K562 (cell line): ENCODE measurements at regions not wholly inside any gene's neighbourhood (a gene's known extent, or its start where the extent isn't known, plus 50 kb on each side); places are given as distances from the start of the nearest gene placed in this dataset.

ENCODE experiments used
- ATAC-seq: fragments of 200-7000 bp; cut with Tn5 transposase; 3 replicates; pipeline ENCODE4 v1.9.1; 2020; ENCODE audit warnings: moderate library complexity
- BruUV-seq: library from RNA; stranded (reverse); fragments of 400-500 nt; replicated peaks from 2 replicates; lab custom pipeline; 2021; lab: Mats Ljungman, UMichigan
- CTCF ChIA-PET: fragments of 300-600 bp; formaldehyde crosslinking; extraction: SDS; loops from one replicate; lab custom pipeline; 2021; ENCODE audit warnings: low intra/inter-chr PET ratio; lab: Yijun Ruan, JAX
- POLR2A ChIA-PET: fragments of 300-600, 350-650 bp; sonication (Branson Sonifier 250); formaldehyde crosslinking; extraction: SDS; loops from one replicate; lab custom pipeline; 2021; ENCODE audit warnings: antibody characterized with exemption, inconsistent platforms; lab: Yijun Ruan, JAX
- DNase-seq, 4 experiments: peaks; one replicate each; pipeline versions ENCODE4 v3.0.0 to v3.0.0-alpha.2; 2011 to 2018; ENCODE audit warnings: low spot score in 3 of 4, mixed read lengths in 3 of 4; ENCODE audit errors: extremely low read depth in 1 of 4
- FAIRE-seq: peaks from 2 replicates; lab custom pipeline; 2011; peaks lifted over from hg19 to GRCh38; lab: Jason Lieb, UNC
- H2AFZ ChIP-seq: 2 replicates; pipeline ENCODE4 v1.6.0; 2011; ENCODE audit warnings: low read depth, low read length, control low read depth, inconsistent platforms
- H3K27ac ChIP-seq: fragments of 200-600 bp; 3 replicates; pipeline ENCODE4 v1.8.0; 2011; ENCODE audit warnings: low read depth, mild to moderate bottlenecking, control low read depth, inconsistent platforms, low read length, moderate library complexity, mixed read lengths; ENCODE audit errors: extremely low read depth
- H3K27me3 ChIP-seq, 2 experiments: fragments of 300-600 bp in 1 of 2; 2 replicates in 1 of 2; 3 replicates in 1 of 2; pipeline versions ENCODE4 v1.6.0 to v1.8.0; 2011; ENCODE audit warnings: inconsistent platforms in 2 of 2, low read length in 2 of 2, mild to moderate bottlenecking in 1 of 2, mixed read lengths in 1 of 2, moderate library complexity in 1 of 2; ENCODE audit not compliant: control insufficient read depth in 2 of 2, insufficient read depth in 2 of 2
- H3K36me3 ChIP-seq: fragments of 300-600 bp; 3 replicates; pipeline ENCODE4 v1.8.0; 2011; ENCODE audit warnings: mild to moderate bottlenecking, low read length, inconsistent platforms; ENCODE audit not compliant: control insufficient read depth, insufficient read depth
- H3K4me1 ChIP-seq, 2 experiments: fragments of 200-600 bp in 1 of 2; replicated peaks in 1 of 2; 2 replicates in 1 of 2; 3 replicates in 1 of 2; pipeline versions ENCODE4 v1.5.1 to v1.8.0; 2011; ENCODE audit warnings: inconsistent platforms in 2 of 2, low read length in 2 of 2, mild to moderate bottlenecking in 1 of 2, mixed read lengths in 1 of 2, moderate library complexity in 1 of 2; ENCODE audit not compliant: control insufficient read depth in 2 of 2, insufficient read depth in 2 of 2
- H3K4me2 ChIP-seq: 2 replicates; pipeline ENCODE4 v1.6.1; 2011; ENCODE audit warnings: low read length, control low read depth, inconsistent platforms, mixed read lengths; ENCODE audit not compliant: insufficient read depth
- H3K4me3 ChIP-seq: fragments of 200-600 bp; sonication (generic), shearing (Covaris generic); 2 replicates; pipeline ENCODE4 v1.5.1; 2016; ENCODE audit warnings: control low read depth, inconsistent platforms
- H3K79me2 ChIP-seq: fragments of 200-600 bp; 3 replicates; pipeline ENCODE4 v1.8.0; 2011; ENCODE audit warnings: low read length, inconsistent platforms; ENCODE audit not compliant: control insufficient read depth, insufficient read depth
- H3K9ac ChIP-seq, 2 experiments: 2 replicates each; pipeline versions ENCODE4 v1.6.0 to v1.6.1; 2011; ENCODE audit warnings: low read depth in 2 of 2, low read length in 2 of 2, control low read depth in 1 of 2, inconsistent platforms in 1 of 2, mild to moderate bottlenecking in 1 of 2, mixed read lengths in 1 of 2; ENCODE audit not compliant: insufficient read depth in 1 of 2
- H3K9me1 ChIP-seq: one replicate; pipeline ENCODE4 v1.6.0; 2011; ENCODE audit warnings: inconsistent platforms, mild to moderate bottlenecking, low read length, moderate library complexity; ENCODE audit not compliant: control insufficient read depth, insufficient read depth
- H3K9me3 ChIP-seq: replicated peaks from 2 replicates; pipeline ENCODE4 v1.5.1; 2011; ENCODE audit warnings: low read depth, low read length, inconsistent platforms; ENCODE audit not compliant: control insufficient read depth, insufficient read depth
- H4K20me1 ChIP-seq: replicated peaks from 2 replicates; pipeline ENCODE4 v1.6.1; 2011; ENCODE audit warnings: low read length, inconsistent platforms, mixed read lengths; ENCODE audit not compliant: control insufficient read depth, insufficient read depth
- TRIM28 ChIP-seq: fragments of 450-650 bp; IDR thresholded peaks from 2 replicates; pipeline ENCODE4 v1.6.1; 2017
- U2AF1 ChIP-seq: fragments of 200-400 bp; formaldehyde crosslinking; optimal IDR thresholded peaks from 2 replicates; pipeline ENCODE3; 2017; ENCODE audit warnings: mild to moderate bottlenecking, low read depth, low read length, moderate library complexity
- YBX1 ChIP-seq: fragments of 450-650 bp; IDR thresholded peaks from 2 replicates; pipeline ENCODE4 v1.7.1; 2016; ENCODE audit warnings: mild to moderate bottlenecking
- ZNF12 ChIP-seq: sonication (generic); formaldehyde crosslinking; IDR thresholded peaks from 2 replicates; pipeline ENCODE4 v1.4.0; 2020; ENCODE audit warnings: mild to moderate bottlenecking, missing genetic modification reagents
- ZNF217 ChIP-seq: sonication (generic); formaldehyde crosslinking; IDR thresholded peaks from 2 replicates; pipeline ENCODE4 v1.8.0; 2022; ENCODE audit warnings: mild to moderate bottlenecking, missing genetic modification reagents
- ZNF3 ChIP-seq: fragments of 250-450 bp; sonication (Bioruptor Pico); IDR thresholded peaks from 2 replicates; pipeline ENCODE4 v1.5.0; 2021; ENCODE audit warnings: mild to moderate bottlenecking, moderate library complexity
- ZNF707 ChIP-seq: fragments of 250-450 bp; sonication (Bioruptor Pico); conservative IDR thresholded peaks from 2 replicates; pipeline ENCODE4 v1.8.0; 2022; ENCODE audit warnings: inconsistent platforms, mild to moderate bottlenecking, moderate library complexity
- WGBS: fragments of 100-300 bp; shearing (Covaris generic); methylation state at CpG from one replicate; pipeline ENCODE4 v1.1.6; 2016; ENCODE audit warnings: low coverage, mixed read lengths; ENCODE audit not compliant: insufficient coverage; ENCODE audit errors: missing lambda C conversion rate; 5-methylcytosine and 5-hydroxymethylcytosine counted together
- in situ Hi-C: fragments of 300-500 bp; cut with MboI; formaldehyde crosslinking; loops from 4 replicates; pipeline ENCODE4 v1.15.0; 2018; ENCODE audit warnings: inconsistent platforms, mixed read lengths
- intact Hi-C: fragments of 100-400 bp; cut with micrococcal nuclease; formaldehyde crosslinking; loops from 2 replicates; pipeline ENCODE4 v1.14.2; 2022
- TF ChIP-seq, protein P1 (sequence below): fragments of 450-650 bp; IDR thresholded peaks from one replicate; pipeline ENCODE4 v1.6.1; 2018; ENCODE audit warnings: mild to moderate bottlenecking, moderate library complexity; ENCODE audit not compliant: partially characterized antibody

DNA sequence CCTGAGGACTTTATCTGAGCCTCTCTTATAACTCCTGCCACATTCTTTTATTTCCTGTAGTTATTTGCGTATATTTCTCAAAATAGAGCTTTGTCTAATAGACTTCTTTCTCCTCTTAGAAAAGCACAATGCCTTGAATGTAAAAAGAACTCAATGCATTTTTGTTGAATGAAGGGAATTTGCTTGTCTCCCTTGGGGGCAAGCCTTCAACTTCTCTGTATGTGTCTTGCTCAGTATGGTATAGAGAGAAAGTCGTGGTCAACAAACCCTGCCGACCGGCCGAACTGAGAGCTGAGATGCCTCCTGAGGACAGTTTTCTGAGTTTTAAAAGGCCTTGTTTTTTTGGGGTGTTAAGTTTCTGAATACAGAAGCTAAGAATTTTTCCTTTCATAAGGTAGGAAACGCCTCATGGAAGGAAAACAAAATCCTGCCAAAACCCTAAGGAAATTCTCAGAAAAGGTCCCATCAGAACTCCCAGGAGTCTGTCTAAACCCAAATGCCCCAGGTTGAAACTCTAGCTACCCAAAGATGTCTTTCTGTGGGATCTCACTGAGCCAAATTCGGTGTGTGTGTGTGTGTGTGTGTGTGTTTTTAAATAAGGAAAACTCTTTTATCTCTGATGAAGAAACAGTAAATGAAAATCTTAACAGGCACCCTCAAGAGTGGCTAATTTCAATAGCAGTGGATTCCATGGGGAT is 136.6 kb downstream of the C12orf75 start (continued):
- TF ChIP-seq, protein P1, sequence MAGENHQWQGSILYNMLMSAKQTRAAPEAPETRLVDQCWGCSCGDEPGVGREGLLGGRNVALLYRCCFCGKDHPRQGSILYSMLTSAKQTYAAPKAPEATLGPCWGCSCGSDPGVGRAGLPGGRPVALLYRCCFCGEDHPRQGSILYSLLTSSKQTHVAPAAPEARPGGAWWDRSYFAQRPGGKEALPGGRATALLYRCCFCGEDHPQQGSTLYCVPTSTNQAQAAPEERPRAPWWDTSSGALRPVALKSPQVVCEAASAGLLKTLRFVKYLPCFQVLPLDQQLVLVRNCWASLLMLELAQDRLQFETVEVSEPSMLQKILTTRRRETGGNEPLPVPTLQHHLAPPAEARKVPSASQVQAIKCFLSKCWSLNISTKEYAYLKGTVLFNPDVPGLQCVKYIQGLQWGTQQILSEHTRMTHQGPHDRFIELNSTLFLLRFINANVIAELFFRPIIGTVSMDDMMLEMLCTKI, result no peak

DNA sequence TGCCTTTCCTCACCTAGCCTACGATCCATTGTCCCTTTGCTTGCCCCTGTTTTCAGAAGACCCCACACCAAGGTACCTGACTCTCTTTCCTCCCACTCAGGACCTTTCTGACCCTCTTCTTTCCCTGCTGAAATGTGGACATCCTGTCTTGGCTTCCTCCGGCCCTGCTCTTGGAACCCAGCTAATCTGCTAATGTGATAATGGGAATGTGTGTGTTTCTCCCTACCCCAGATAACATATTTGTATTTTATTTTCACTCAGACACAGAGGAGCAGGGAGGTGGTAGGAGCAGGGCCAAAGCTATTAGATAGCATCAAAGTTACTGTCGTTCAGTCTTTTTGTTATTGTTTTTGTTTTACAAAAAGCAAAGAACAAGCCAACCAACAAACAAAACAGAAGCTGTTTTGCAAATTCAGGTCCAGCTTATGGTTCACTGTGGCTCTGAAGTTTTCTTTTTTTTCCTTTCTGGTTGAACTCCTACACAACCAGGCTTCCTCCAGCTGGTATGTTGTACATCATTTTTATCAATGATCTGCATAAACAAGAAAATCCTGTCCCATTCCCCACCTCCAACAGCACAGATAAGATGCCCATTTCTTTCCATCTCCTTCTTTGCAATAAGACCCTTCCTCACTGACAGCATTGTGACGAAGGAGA is 137.3 kb downstream of the C12orf75 start:
- H3K9ac ChIP-seq, result no peak overlapping the region
- in situ Hi-C loops (no loop called here), intact Hi-C loops (no loop called here)
- BruUV-seq, result no TSS peak
- TF ChIP-seq ZNF217 (CRISPR knock-in tag) (no peak), ZNF12 (CRISPR knock-in tag) (no peak), U2AF1 (no peak), YBX1 (no peak), ZNF707 (no peak), TRIM28 (no peak), ZNF3 (no peak)
- no peaks in the 10 kb centered on the region for H3K79me2 ChIP-seq
- no peak for ATAC-seq
- H3K9me1 ChIP-seq, result no peaks in the 10 kb centered on the region
- no peaks in the 10 kb centered on the region for H3K36me3 ChIP-seq
- H3K27ac ChIP-seq, result no peak overlapping the region
- H3K4me3 ChIP-seq, result no peak overlapping the region
- H3K27me3 ChIP-seq, result peaks cover 0 to 5% of the 10 kb centered on the region in 2 experiments; a peak in 1 of 5 replicates
- H3K4me2 ChIP-seq, result no peak overlapping the region
- H4K20me1 ChIP-seq, result no peaks in the 10 kb centered on the region
- DNase-seq, result no peak
- FAIRE-seq, result no peak
- no peaks in the 10 kb centered on the region for H3K4me1 ChIP-seq
- POLR2A ChIA-PET, result interaction anchor here (0.6 kb wide), 1 partner anchor 19 kb away, joined by 3 read pairs; no protein-coding TSS in a partner anchor
- no peak overlapping the region for H2AFZ ChIP-seq
- 0% methylated on average over 4 of the region's 4 CpGs for WGBS
- no peaks in the 10 kb centered on the region for H3K9me3 ChIP-seq
- CTCF ChIA-PET, result no interaction called here
